CD8-positive, alpha-beta memory T cell (primary cell): ENCODE measurements at regions not wholly inside any gene's neighbourhood (a gene's known extent, or its start where the extent isn't known, plus 50 kb on each side); places are given as distances from the start of the nearest gene placed in this dataset.
"Not testable (repeated sequence)": the region's sequence is repeated elsewhere in the genome, so short reads cannot be mapped to it uniquely, and the experiment has no call there.

ENCODE experiments used
- CTCF ChIA-PET: fragments of 350-600 bp; sonication (Branson Sonifier 250); formaldehyde crosslinking; loops from one replicate; lab custom pipeline; 2021; ENCODE audit warnings: antibody characterized with exemption; lab: Charles Lee
- POLR2A ChIA-PET: fragments of 350-600 bp; sonication (Branson Sonifier 250); formaldehyde crosslinking; loops from one replicate; lab custom pipeline; 2021; ENCODE audit warnings: antibody characterized with exemption; lab: Charles Lee
- DNase-seq, 5 donors: peaks; one replicate each; pipeline versions ENCODE4 v3.0.0 to v3.0.0-alpha.2; 2020 to 2022; ENCODE audit warnings: mixed read lengths in 1 of 5
- H3K27ac ChIP-seq: one replicate; pipeline ENCODE4 v1.7.0; 2013; ENCODE audit warnings: low read depth, mild to moderate bottlenecking, low read length, moderate library complexity
- H3K27me3 ChIP-seq: 2 replicates; pipeline ENCODE4 v1.7.0; 2013; ENCODE audit warnings: low read length, mild to moderate bottlenecking; ENCODE audit not compliant: insufficient read depth, poor library complexity, severe bottlenecking
- H3K36me3 ChIP-seq: 2 replicates; pipeline ENCODE4 v1.7.0; 2013; ENCODE audit warnings: mild to moderate bottlenecking, low read length, moderate library complexity; ENCODE audit not compliant: insufficient read depth
- H3K4me1 ChIP-seq: 2 replicates; pipeline ENCODE4 v1.7.0; 2013; ENCODE audit warnings: mild to moderate bottlenecking, low read length, moderate library complexity; ENCODE audit not compliant: insufficient read depth
- H3K4me3 ChIP-seq: 2 replicates; pipeline ENCODE4 v1.7.0; 2013; ENCODE audit warnings: mild to moderate bottlenecking, low read length
- H3K9me3 ChIP-seq: 2 replicates; pipeline ENCODE4 v1.7.0; 2013; ENCODE audit warnings: mild to moderate bottlenecking, low read length
- H3K27ac Mint-ChIP-seq, 8 donors: one replicate each; pipeline ENCODE4 v1.8.0; 2020 to 2021; ENCODE audit warnings: mixed read lengths in 8 of 8, mild to moderate bottlenecking in 6 of 8, inconsistent platforms in 3 of 8, moderate library complexity in 3 of 8
- H3K27me3 Mint-ChIP-seq, 2 donors: one replicate each; pipeline ENCODE4 v1.8.0; 2020 to 2021; ENCODE audit warnings: mixed read lengths in 2 of 2, mild to moderate bottlenecking in 1 of 2, moderate library complexity in 1 of 2
- H3K36me3 Mint-ChIP-seq, 3 donors: one replicate each; pipeline ENCODE4 v1.8.0; 2020 to 2021; ENCODE audit warnings: mixed read lengths in 3 of 3, inconsistent platforms in 1 of 3, mild to moderate bottlenecking in 1 of 3
- H3K4me1 Mint-ChIP-seq, 3 donors: one replicate each; pipeline ENCODE4 v1.8.0; 2020 to 2021; ENCODE audit warnings: mixed read lengths in 3 of 3, inconsistent platforms in 1 of 3, mild to moderate bottlenecking in 1 of 3
- H3K4me3 Mint-ChIP-seq, 7 donors: one replicate each; pipeline ENCODE4 v1.8.0; 2020 to 2021; ENCODE audit warnings: mixed read lengths in 7 of 7, mild to moderate bottlenecking in 6 of 7, moderate library complexity in 4 of 7, inconsistent platforms in 2 of 7
- H3K9me3 Mint-ChIP-seq, 5 donors: one replicate each; pipeline ENCODE4 v1.8.0; 2020 to 2022; ENCODE audit warnings: mixed read lengths in 5 of 5, mild to moderate bottlenecking in 3 of 5, moderate library complexity in 2 of 5, inconsistent platforms in 1 of 5

GRCh38 chr2:205865905-205866441 lies 183.7 kb downstream of the NRP2 start:
- H3K9me3 ChIP-seq: no peaks in the 10 kb centered on the region
- peaks cover 0 to 2% (median 0%) of the 10 kb centered on the region in 3 donors for H3K4me1 Mint-ChIP-seq
- H3K36me3 ChIP-seq: no peaks in the 10 kb centered on the region
- ChIA-PET POLR2A (no interaction called here), CTCF (no interaction called here)
- no peak overlapping the region for H3K4me3 Mint-ChIP-seq
- DNase-seq: no peak
- H3K27me3 Mint-ChIP-seq: peaks cover 5 to 21% of the 10 kb centered on the region in 2 donors
- no peak overlapping the region for H3K27ac ChIP-seq
- no peaks in the 10 kb centered on the region for H3K4me1 ChIP-seq
- H3K4me3 ChIP-seq: no peak overlapping the region
- no peaks in the 10 kb centered on the region for H3K27me3 ChIP-seq
- H3K27ac Mint-ChIP-seq: no peak overlapping the region
- H3K36me3 Mint-ChIP-seq: no peaks in the 10 kb centered on the region
- H3K9me3 Mint-ChIP-seq: no peaks in the 10 kb centered on the region

DNA sequence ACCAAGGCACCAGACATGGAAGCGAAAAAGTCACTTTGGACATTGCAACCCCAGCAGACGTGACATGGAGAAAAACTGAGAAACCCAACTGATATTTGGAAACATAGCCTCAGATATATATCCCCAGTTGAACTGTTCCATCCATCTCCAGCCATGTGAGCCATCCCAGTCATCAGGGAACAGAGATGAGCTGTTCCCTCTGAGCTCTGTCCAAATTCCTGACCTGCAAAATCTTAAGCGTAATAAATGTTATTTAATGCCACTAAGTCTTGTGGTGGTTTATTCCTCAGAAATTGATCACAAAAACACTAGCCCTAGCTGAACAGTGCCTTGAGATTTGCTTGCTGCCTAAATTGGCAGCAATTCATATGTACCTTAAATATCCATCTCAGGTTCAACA lies 182.8 kb downstream of the NRP2 start:
- no peak overlapping the region for H3K4me3 ChIP-seq
- H3K36me3 Mint-ChIP-seq: no peaks in the 10 kb centered on the region
- POLR2A ChIA-PET: no interaction called here

GRCh38 chr2:205864491-205864890 lies 182.2 kb downstream of the NRP2 start:
- no peak overlapping the region for H3K27ac Mint-ChIP-seq
- ChIA-PET CTCF (no interaction called here), POLR2A (no interaction called here)
- no peak overlapping the region for H3K27ac ChIP-seq
- no peaks in the 10 kb centered on the region for H3K9me3 Mint-ChIP-seq
- H3K4me1 Mint-ChIP-seq: peaks cover 0 to 2% (median 0%) of the 10 kb centered on the region in 3 donors
- no peak overlapping the region for H3K4me3 Mint-ChIP-seq
- no peaks in the 10 kb centered on the region for H3K36me3 ChIP-seq
- no peaks in the 10 kb centered on the region for H3K27me3 ChIP-seq
- H3K4me1 ChIP-seq: no peaks in the 10 kb centered on the region
- no peak for DNase-seq
- peaks cover 3 to 16% of the 10 kb centered on the region in 2 donors for H3K27me3 Mint-ChIP-seq
- no peaks in the 10 kb centered on the region for H3K36me3 Mint-ChIP-seq
- H3K4me3 ChIP-seq: no peak overlapping the region
- no peaks in the 10 kb centered on the region for H3K9me3 ChIP-seq

More for the DNA sequence above, 182.8 kb downstream of the NRP2 start:
- no peak for DNase-seq
- H3K27me3 Mint-ChIP-seq: peaks cover 5 to 17% of the 10 kb centered on the region in 2 donors
- Histone ChIP-seq H3K27me3 (no peaks in the 10 kb centered on the region), H3K4me1 (no peaks in the 10 kb centered on the region), H3K27ac (no peak overlapping the region), H3K9me3 (no peaks in the 10 kb centered on the region), H3K36me3 (no peaks in the 10 kb centered on the region)
- H3K27ac Mint-ChIP-seq: no peak overlapping the region
- H3K4me3 Mint-ChIP-seq: no peak overlapping the region
- H3K9me3 Mint-ChIP-seq: no peaks in the 10 kb centered on the region
- CTCF ChIA-PET: no interaction called here
- peaks cover 0 to 2% (median 0%) of the 10 kb centered on the region in 3 donors for H3K4me1 Mint-ChIP-seq

- H3K4me1 ChIP-seq, H3K9me3 Mint-ChIP-seq, H3K4me3 Mint-ChIP-seq, H3K4me3 ChIP-seq, H3K4me1 Mint-ChIP-seq, CTCF ChIA-PET, H3K27me3 Mint-ChIP-seq, H3K27me3 ChIP-seq, H3K36me3 ChIP-seq, H3K27ac ChIP-seq, H3K9me3 ChIP-seq, DNase-seq, POLR2A ChIA-PET, H3K36me3 Mint-ChIP-seq, H3K27ac Mint-ChIP-seq: not testable (repeated sequence)
These were observed 180.5 kb downstream of the NRP2 start for GRCh38 chr2:205862761-205863160.

- H3K4me1 Mint-ChIP-seq: no peaks in the 10 kb centered on the region
- no peaks in the 10 kb centered on the region for H3K27me3 ChIP-seq
- no peaks in the 10 kb centered on the region for H3K9me3 Mint-ChIP-seq
- H3K27me3 Mint-ChIP-seq: peaks cover 2 to 7% of the 10 kb centered on the region in 2 donors
- no peaks in the 10 kb centered on the region for H3K4me1 ChIP-seq
- H3K36me3 ChIP-seq: no peaks in the 10 kb centered on the region
- no peaks in the 10 kb centered on the region for H3K9me3 ChIP-seq
- CTCF ChIA-PET: no interaction called here
- no peak overlapping the region for H3K27ac ChIP-seq
- H3K4me3 Mint-ChIP-seq: no peak overlapping the region
- H3K4me3 ChIP-seq: no peak overlapping the region
- POLR2A ChIA-PET: no interaction called here
- no peak overlapping the region for H3K27ac Mint-ChIP-seq
- no peak for DNase-seq
- H3K36me3 Mint-ChIP-seq: no peaks in the 10 kb centered on the region
These were observed 178.6 kb downstream of the NRP2 start for GRCh38 chr2:205860885-205861284.

DNA sequence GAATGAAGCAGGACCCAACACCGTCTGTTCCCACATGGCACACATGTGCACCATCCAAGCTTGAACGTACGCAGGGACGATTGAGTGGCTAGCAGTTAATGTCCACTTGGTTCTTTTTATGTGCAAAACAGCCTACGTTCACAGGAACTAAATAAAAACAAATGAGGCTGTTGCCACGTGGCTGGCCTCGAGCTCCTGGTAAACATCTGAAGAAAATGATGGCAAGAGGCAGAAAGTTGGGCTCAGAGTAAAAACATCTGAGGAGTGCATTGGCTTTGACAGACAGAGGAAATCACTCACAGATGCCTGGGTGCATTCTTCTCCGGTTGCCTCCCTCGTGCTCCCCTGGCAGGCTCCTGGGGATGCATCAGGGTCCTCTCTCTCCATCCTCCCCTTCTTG lies 177.9 kb downstream of the NRP2 start:
- H3K36me3 Mint-ChIP-seq: no peaks in the 10 kb centered on the region
- DNase-seq: no peak
- no peak overlapping the region for H3K4me3 Mint-ChIP-seq
- no peaks in the 10 kb centered on the region for H3K4me1 Mint-ChIP-seq
- Histone ChIP-seq H3K36me3 (no peaks in the 10 kb centered on the region), H3K9me3 (no peaks in the 10 kb centered on the region), H3K27me3 (no peaks in the 10 kb centered on the region), H3K27ac (no peak overlapping the region), H3K4me1 (no peaks in the 10 kb centered on the region), H3K4me3 (no peak overlapping the region)
- H3K9me3 Mint-ChIP-seq: peaks cover 0 to 3% (median 0%) of the 10 kb centered on the region in 5 donors
- no peak overlapping the region for H3K27ac Mint-ChIP-seq
- CTCF ChIA-PET: no interaction called here
- POLR2A ChIA-PET: no interaction called here
- H3K27me3 Mint-ChIP-seq: peaks cover 4% of the 10 kb centered on the region in 2 donors

GRCh38 chr2:205858881-205859441 lies 176.7 kb downstream of the NRP2 start:
- no peaks in the 10 kb centered on the region for H3K4me1 Mint-ChIP-seq
- ChIA-PET CTCF (no interaction called here), POLR2A (no interaction called here)
- Histone ChIP-seq H3K27ac (no peak overlapping the region), H3K4me3 (no peak overlapping the region), H3K9me3 (no peaks in the 10 kb centered on the region), H3K4me1 (no peaks in the 10 kb centered on the region), H3K36me3 (no peaks in the 10 kb centered on the region), H3K27me3 (no peaks in the 10 kb centered on the region)
- no peaks in the 10 kb centered on the region for H3K36me3 Mint-ChIP-seq
- no peak overlapping the region for H3K4me3 Mint-ChIP-seq
- H3K27ac Mint-ChIP-seq: no peak overlapping the region
- peaks cover 0 to 3% (median 0%) of the 10 kb centered on the region in 5 donors for H3K9me3 Mint-ChIP-seq
- no peak for DNase-seq
- H3K27me3 Mint-ChIP-seq: peaks cover 4% of the 10 kb centered on the region in 2 donors

DNA sequence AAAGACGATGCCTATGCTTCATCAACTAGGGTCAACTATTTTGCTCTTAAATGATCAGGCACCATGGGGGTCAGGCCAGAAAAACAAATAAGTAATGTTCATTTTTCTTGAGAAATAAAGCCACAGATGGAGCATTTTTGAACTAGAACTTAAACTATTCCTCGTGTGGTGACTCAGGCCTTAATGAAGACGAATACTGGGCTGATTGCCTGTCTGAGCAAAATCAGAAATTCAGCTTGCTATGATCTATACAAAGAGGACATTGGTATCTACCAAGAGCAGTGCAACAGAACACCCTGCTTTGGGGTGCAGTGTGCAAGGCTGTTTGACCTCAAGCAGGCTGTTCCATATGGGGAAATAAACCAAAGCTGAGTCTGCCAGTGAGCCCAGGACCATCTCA lies 176.0 kb downstream of the NRP2 start:
- ChIA-PET CTCF (no interaction called here), POLR2A (no interaction called here)
- Histone ChIP-seq H3K9me3 (no peaks in the 10 kb centered on the region), H3K4me1 (no peaks in the 10 kb centered on the region), H3K27ac (no peak overlapping the region), H3K4me3 (no peak overlapping the region), H3K36me3 (no peaks in the 10 kb centered on the region), H3K27me3 (no peaks in the 10 kb centered on the region)
- Mint-ChIP-seq H3K36me3 (no peaks in the 10 kb centered on the region), H3K27me3 (peaks cover 2 to 4% of the 10 kb centered on the region in 2 donors), H3K4me1 (no peaks in the 10 kb centered on the region), H3K27ac (no peak overlapping the region), H3K9me3 (peaks cover 0 to 3% (median 0%) of the 10 kb centered on the region in 5 donors), H3K4me3 (no peak overlapping the region)
- DNase-seq: no peak
